H1 (cell line): ENCODE measurements at regions not wholly inside any gene's neighbourhood (a gene's known extent, or its start where the extent isn't known, plus 50 kb on each side); places are given as distances from the start of the nearest gene placed in this dataset.

Experiments used
- CTCF ChIA-PET: fragments of 300-600 bp; sonication (Branson Sonifier 250); formaldehyde crosslinking; loops from one replicate; lab custom pipeline; 2021; ENCODE audit not compliant: partially characterized antibody; lab: Charles Lee
- POLR2A ChIA-PET: fragments of 300-600 bp; sonication (Branson Sonifier 250); formaldehyde crosslinking; loops from one replicate; lab custom pipeline; 2021; ENCODE audit warnings: inconsistent platforms; ENCODE audit not compliant: partially characterized antibody; lab: Charles Lee
- DNase-seq, 2 experiments: peaks; one replicate each; pipeline versions ENCODE4 v3.0.0 to v3.0.0-alpha.2; 2010 to 2022; ENCODE audit warnings: low spot score in 2 of 2, low read depth in 1 of 2, mixed read lengths in 1 of 2
- FAIRE-seq: peaks from 2 replicates; lab custom pipeline; 2011; peaks lifted over from hg19 to GRCh38; lab: Jason Lieb, UNC
- H2AFZ ChIP-seq: 2 replicates; pipeline ENCODE4 v1.8.1; 2012; ENCODE audit warnings: low read length, inconsistent platforms
- H2AK5ac ChIP-seq: 2 replicates; pipeline ENCODE4 v1.6.1; 2013; ENCODE audit warnings: low read depth, low read length
- H2BK120ac ChIP-seq: replicated peaks from 2 replicates; pipeline ENCODE3; 2013; ENCODE audit warnings: low read depth, low read length, inconsistent platforms
- H2BK12ac ChIP-seq: 2 replicates; pipeline ENCODE4 v1.6.1; 2013; ENCODE audit warnings: low read depth, low read length
- H2BK15ac ChIP-seq: 2 replicates; pipeline ENCODE4 v1.6.1; 2013; ENCODE audit warnings: low read length
- H2BK20ac ChIP-seq: 2 replicates; pipeline ENCODE4 v1.6.1; 2013; ENCODE audit warnings: low read length
- H2BK5ac ChIP-seq: 2 replicates; pipeline ENCODE4 v1.6.1; 2013; ENCODE audit warnings: low read depth, low read length
- H3K14ac ChIP-seq: 2 replicates; pipeline ENCODE4 v1.6.1; 2013; ENCODE audit warnings: inconsistent platforms; ENCODE audit not compliant: insufficient read length
- H3K18ac ChIP-seq: 2 replicates; pipeline ENCODE4 v1.6.1; 2013; ENCODE audit warnings: low read length; ENCODE audit errors: extremely low read depth
- H3K23ac ChIP-seq: 2 replicates; pipeline ENCODE4 v1.6.1; 2013; ENCODE audit warnings: inconsistent platforms; ENCODE audit not compliant: insufficient read length
- H3K23me2 ChIP-seq: 2 replicates; pipeline ENCODE4 v1.6.1; 2013; ENCODE audit warnings: low read depth, low read length
- H3K27ac ChIP-seq: 2 replicates; pipeline ENCODE4 v1.6.1; 2011; ENCODE audit warnings: low read depth, low read length, inconsistent platforms
- H3K27me3 ChIP-seq, 4 experiments: replicated peaks in 1 of 4; 1 replicate in 1 of 4; 2 replicates in 3 of 4; pipeline versions ENCODE4 v1.6.1 to v1.8.1; 2011 to 2013; ENCODE audit warnings: low read length in 3 of 4, mild to moderate bottlenecking in 3 of 4, inconsistent platforms in 2 of 4, mixed read lengths in 2 of 4, moderate library complexity in 1 of 4; ENCODE audit not compliant: control insufficient read depth in 3 of 4, insufficient read depth in 3 of 4; ENCODE audit errors: extremely low read depth in 1 of 4
- H3K36me3 ChIP-seq, 4 experiments: 2 replicates each; pipeline versions ENCODE4 v1.6.1 to v1.8.1; 2011 to 2013; ENCODE audit warnings: mild to moderate bottlenecking in 4 of 4, low read length in 3 of 4, moderate library complexity in 2 of 4, control low read depth in 1 of 4, inconsistent platforms in 1 of 4; ENCODE audit not compliant: insufficient read depth in 4 of 4, control insufficient read depth in 2 of 4
- H3K4ac ChIP-seq: replicated peaks from 2 replicates; pipeline ENCODE3; 2013; ENCODE audit warnings: low read length, low read depth, mixed read lengths, inconsistent platforms; ENCODE audit not compliant: insufficient read length
- H3K4me1 ChIP-seq, 4 experiments: replicated peaks in 1 of 4; 1 replicate in 1 of 4; 2 replicates in 3 of 4; pipeline versions ENCODE4 v1.6.1 to v1.8.1; 2011 to 2013; ENCODE audit warnings: low read length in 3 of 4, inconsistent platforms in 2 of 4, mixed read lengths in 1 of 4; ENCODE audit not compliant: insufficient read depth in 4 of 4, control insufficient read depth in 3 of 4
- H3K4me2 ChIP-seq, 2 experiments: 2 replicates each; pipeline versions ENCODE4 v1.6.1 to v1.8.1; 2011 to 2013; ENCODE audit warnings: low read depth in 2 of 2, low read length in 2 of 2, control low read depth in 1 of 2, inconsistent platforms in 1 of 2, mild to moderate bottlenecking in 1 of 2; ENCODE audit not compliant: insufficient read depth in 1 of 2
- H3K4me3 ChIP-seq, 4 experiments: fragments of 200-600, 300-600 bp in 1 of 4; sonication (generic), shearing (Covaris generic), sonication (Bioruptor Twin) in 1 of 4; 2 replicates each; pipeline versions ENCODE4 v1.5.1 to v1.8.1; 2011 to 2016; ENCODE audit warnings: low read length in 4 of 4, low read depth in 3 of 4, control low read depth in 2 of 4, inconsistent platforms in 2 of 4, mild to moderate bottlenecking in 2 of 4, mixed read lengths in 1 of 4, moderate library complexity in 1 of 4; ENCODE audit not compliant: insufficient read depth in 2 of 4; ENCODE audit errors: extremely low read depth in 1 of 4
- H3K56ac ChIP-seq: replicated peaks from 2 replicates; pipeline ENCODE3; 2013; ENCODE audit warnings: low read depth, mild to moderate bottlenecking, mixed read lengths, low read length, inconsistent platforms; ENCODE audit not compliant: insufficient read length
- H3K79me1 ChIP-seq: 2 replicates; pipeline ENCODE4 v1.6.1; 2013; ENCODE audit warnings: low read depth, low read length, control low read depth
- H3K79me2 ChIP-seq, 2 experiments: 2 replicates each; pipeline versions ENCODE4 v1.6.1 to v1.8.1; 2012 to 2013; ENCODE audit warnings: low read length in 2 of 2, mild to moderate bottlenecking in 2 of 2, inconsistent platforms in 1 of 2; ENCODE audit not compliant: insufficient read depth in 2 of 2, control insufficient read depth in 1 of 2
- H3K9ac ChIP-seq, 4 experiments: replicated peaks in 1 of 4; 1 replicate in 1 of 4; 2 replicates in 3 of 4; pipeline versions ENCODE4 v1.6.1 to v1.8.1; 2011 to 2013; ENCODE audit warnings: low read depth in 3 of 4, low read length in 3 of 4, control low read depth in 2 of 4, mild to moderate bottlenecking in 2 of 4, moderate library complexity in 2 of 4, inconsistent platforms in 1 of 4; ENCODE audit errors: extremely low read depth in 1 of 4
- H3K9me3 ChIP-seq, 2 experiments: 2 replicates each; pipeline versions ENCODE4 v1.6.1 to v1.8.1; 2012 to 2013; ENCODE audit warnings: mild to moderate bottlenecking in 2 of 2, moderate library complexity in 2 of 2, control low read depth in 1 of 2, inconsistent platforms in 1 of 2, low read depth in 1 of 2, low read length in 1 of 2, mixed read lengths in 1 of 2; ENCODE audit not compliant: insufficient read depth in 2 of 2
- H4K20me1 ChIP-seq, 2 experiments: replicated peaks in 1 of 2; 2 replicates each; pipeline versions ENCODE3 to v1.8.1; 2011 to 2013; ENCODE audit warnings: inconsistent platforms in 2 of 2, low read length in 2 of 2, mild to moderate bottlenecking in 1 of 2; ENCODE audit not compliant: insufficient read depth in 2 of 2, control insufficient read depth in 1 of 2
- H4K5ac ChIP-seq: 2 replicates; pipeline ENCODE4 v1.6.1; 2013; ENCODE audit warnings: low read length, low read depth, mixed read lengths, inconsistent platforms; ENCODE audit not compliant: insufficient read length
- H4K8ac ChIP-seq: 2 replicates; pipeline ENCODE4 v1.8.0; 2013; ENCODE audit warnings: mild to moderate bottlenecking, moderate library complexity, low read length, inconsistent platforms; ENCODE audit not compliant: insufficient read depth; ENCODE audit errors: extremely low read depth
- H4K91ac ChIP-seq: replicated peaks from 2 replicates; pipeline ENCODE3; 2013; ENCODE audit warnings: low read length, mixed read lengths, inconsistent platforms; ENCODE audit not compliant: insufficient read length
- BRCA1 ChIP-seq: IDR thresholded peaks from 2 replicates; pipeline ENCODE4 v1.6.1; 2012; ENCODE audit warnings: low read depth, low read length, improper control_type of control experiment
- CREB1 ChIP-seq: IDR thresholded peaks from 2 replicates; pipeline ENCODE4 v1.6.1; 2012; ENCODE audit warnings: inconsistent platforms
- CTBP2 ChIP-seq: IDR thresholded peaks from 2 replicates; pipeline ENCODE4 v1.7.0; 2011; ENCODE audit warnings: borderline replicate concordance, mild to moderate bottlenecking, moderate library complexity, mixed read lengths, low read length; ENCODE audit not compliant: insufficient read depth, insufficient read length
- FOSL1 ChIP-seq: IDR thresholded peaks from 2 replicates; pipeline ENCODE4 v1.6.1; 2011; ENCODE audit warnings: mild to moderate bottlenecking, low read depth, low read length, moderate library complexity; ENCODE audit not compliant: insufficient read depth
- HDAC2 ChIP-seq, 2 experiments: fragments of 300-600 bp in 1 of 2; sonication (generic) in 1 of 2; IDR thresholded peaks; 2 replicates each; pipeline ENCODE4 v1.6.1; 2011 to 2012; ENCODE audit warnings: low read depth in 2 of 2, low read length in 2 of 2, mild to moderate bottlenecking in 2 of 2, moderate library complexity in 2 of 2, borderline replicate concordance in 1 of 2, inconsistent platforms in 1 of 2
- POLR2A ChIP-seq, 2 experiments: IDR thresholded peaks; 1 replicate in 1 of 2; 2 replicates in 1 of 2; pipeline ENCODE4 v1.6.1; 2011; ENCODE audit warnings: low read depth in 2 of 2, low read length in 2 of 2, mild to moderate bottlenecking in 2 of 2; ENCODE audit errors: control extremely low read depth in 1 of 2
- POU5F1 ChIP-seq: IDR thresholded peaks from 2 replicates; pipeline ENCODE4 v1.6.1; 2011; ENCODE audit warnings: low read depth, mild to moderate bottlenecking, low read length, moderate library complexity
- SRF ChIP-seq: IDR thresholded peaks from 2 replicates; pipeline ENCODE4 v1.6.1; 2011; ENCODE audit warnings: mild to moderate bottlenecking, low read depth, low read length, moderate library complexity
- TAF7 ChIP-seq: optimal IDR thresholded peaks from 2 replicates; pipeline ENCODE3; 2011; ENCODE audit warnings: low read depth, mild to moderate bottlenecking, inconsistent platforms, low read length, moderate library complexity, borderline replicate concordance
- ZNF274 ChIP-seq: IDR thresholded peaks from 2 replicates; pipeline ENCODE4 v1.7.0; 2012; ENCODE audit warnings: low read length, borderline replicate concordance; ENCODE audit errors: extremely low read depth
- WGBS, 2 experiments: shearing (Covaris generic) in 1 of 2; methylation state at CpG; one replicate each; pipeline versions ENCODE4 v1.1.6 to v1.1.7; 2013 to 2015; ENCODE audit warnings: low lambda C conversion rate in 2 of 2, mixed read lengths in 2 of 2, inconsistent platforms in 1 of 2, low coverage in 1 of 2, missing lambda C conversion rate in 1 of 2; ENCODE audit not compliant: insufficient replicate concordance in 2 of 2, insufficient coverage in 1 of 2, insufficient read length in 1 of 2; ENCODE audit errors: extremely low coverage in 1 of 2, missing lambda C conversion rate in 1 of 2; 5-methylcytosine and 5-hydroxymethylcytosine counted together
- TF ChIP-seq, protein P1 (sequence below): IDR thresholded peaks from 2 replicates; pipeline ENCODE4 v1.6.1; 2011; ENCODE audit warnings: low read depth, mild to moderate bottlenecking, low read length; ENCODE audit not compliant: insufficient read depth
- TF ChIP-seq, protein P2 (sequence below): IDR thresholded peaks from 2 replicates; pipeline ENCODE4 v1.6.1; 2011; ENCODE audit warnings: low read length, improper control_type of control experiment

DNA sequence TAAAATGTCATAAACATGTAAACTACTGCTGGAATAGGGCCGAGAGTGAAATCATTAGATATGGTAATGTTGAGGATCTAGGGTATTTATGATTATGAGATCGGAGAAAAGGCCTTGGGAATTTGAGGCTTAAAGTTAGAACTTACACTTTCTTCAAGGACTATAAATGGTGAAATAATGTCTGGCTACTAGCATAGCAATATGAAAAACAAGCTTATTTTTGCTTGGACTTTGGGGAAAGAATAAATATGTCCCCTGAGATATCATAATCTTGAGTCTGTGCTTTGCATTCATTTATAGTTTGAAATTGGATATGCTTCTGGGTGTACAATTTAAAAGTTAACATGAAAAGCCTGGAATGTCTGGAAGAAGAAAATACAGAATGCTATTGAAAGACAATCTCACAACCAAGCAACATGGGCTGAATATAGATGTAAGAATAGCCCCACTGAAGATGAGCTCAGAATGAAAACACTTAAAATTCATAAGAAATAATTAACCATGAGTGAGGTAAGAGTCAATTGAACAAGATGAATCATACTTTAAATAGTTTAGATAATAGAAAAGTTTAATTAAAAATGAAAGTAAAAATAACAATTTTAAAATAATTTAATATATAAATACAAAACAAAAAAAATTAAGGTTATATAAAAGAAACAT lies 1555.4 kb upstream of the MIR17HG start:
- Histone ChIP-seq H3K9ac (no peak overlapping the region), H3K14ac (no peak overlapping the region), H4K91ac (no peak overlapping the region), H3K4ac (no peak overlapping the region), H4K8ac (no peak overlapping the region), H2BK5ac (no peak overlapping the region), H4K5ac (no peak overlapping the region), H3K4me2 (no peak overlapping the region), H3K4me3 (no peak overlapping the region), H3K4me1 (no peaks in the 10 kb centered on the region), H3K27ac (no peak overlapping the region), H3K9me3 (no peaks in the 10 kb centered on the region), H4K20me1 (no peaks in the 10 kb centered on the region), H3K36me3 (no peaks in the 10 kb centered on the region), H2AFZ (no peak overlapping the region), H3K79me2 (no peaks in the 10 kb centered on the region), H2BK120ac (no peak overlapping the region), H2AK5ac (no peak overlapping the region), H3K79me1 (no peaks in the 10 kb centered on the region), H3K23ac (no peak overlapping the region), H3K27me3 (no peaks in the 10 kb centered on the region), H2BK20ac (no peak overlapping the region), H3K18ac (no peak overlapping the region), H3K23me2 (no peaks in the 10 kb centered on the region), H2BK15ac (no peak overlapping the region), H2BK12ac (no peak overlapping the region), H3K56ac (no peak overlapping the region)
- 97% methylated on average over 2 of the region's 2 CpGs; no CpG with 5 or more reads in 1 of the 2 experiments for WGBS, 2 experiments
- no peak for DNase-seq
- ChIA-PET CTCF (no interaction called here), POLR2A (no interaction called here)
- no peak for FAIRE-seq
- TF ChIP-seq POLR2A (IDR thresholded peaks at IDR 0.05; ENCODE audit: control extremely low read depth in 1 of 2, low read depth in 2 of 2, low read length in 2 of 2) (no peak), FOSL1 (no peak), SRF (no peak), BRCA1 (no peak), HDAC2 (IDR thresholded peaks at IDR 0.05; ENCODE audit: borderline replicate concordance in 1 of 2, low read depth in 2 of 2, low read length in 2 of 2) (no peak), TAF7 (no peak), POU5F1 (no peak), ZNF274 (no peak), CTBP2 (no peak), CREB1 (no peak)
- TF ChIP-seq, protein P1, sequence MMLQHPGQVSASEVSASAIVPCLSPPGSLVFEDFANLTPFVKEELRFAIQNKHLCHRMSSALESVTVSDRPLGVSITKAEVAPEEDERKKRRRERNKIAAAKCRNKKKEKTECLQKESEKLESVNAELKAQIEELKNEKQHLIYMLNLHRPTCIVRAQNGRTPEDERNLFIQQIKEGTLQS = no peak
- TF ChIP-seq, protein P2, sequence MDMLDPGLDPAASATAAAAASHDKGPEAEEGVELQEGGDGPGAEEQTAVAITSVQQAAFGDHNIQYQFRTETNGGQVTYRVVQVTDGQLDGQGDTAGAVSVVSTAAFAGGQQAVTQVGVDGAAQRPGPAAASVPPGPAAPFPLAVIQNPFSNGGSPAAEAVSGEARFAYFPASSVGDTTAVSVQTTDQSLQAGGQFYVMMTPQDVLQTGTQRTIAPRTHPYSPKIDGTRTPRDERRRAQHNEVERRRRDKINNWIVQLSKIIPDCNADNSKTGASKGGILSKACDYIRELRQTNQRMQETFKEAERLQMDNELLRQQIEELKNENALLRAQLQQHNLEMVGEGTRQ = no peak
